ENCODE measurements at regions not wholly inside any gene's neighbourhood (a gene's known extent, or its start where the extent isn't known, plus 50 kb on each side); places are given as distances from the start of the nearest gene placed in this dataset.

DNA sequence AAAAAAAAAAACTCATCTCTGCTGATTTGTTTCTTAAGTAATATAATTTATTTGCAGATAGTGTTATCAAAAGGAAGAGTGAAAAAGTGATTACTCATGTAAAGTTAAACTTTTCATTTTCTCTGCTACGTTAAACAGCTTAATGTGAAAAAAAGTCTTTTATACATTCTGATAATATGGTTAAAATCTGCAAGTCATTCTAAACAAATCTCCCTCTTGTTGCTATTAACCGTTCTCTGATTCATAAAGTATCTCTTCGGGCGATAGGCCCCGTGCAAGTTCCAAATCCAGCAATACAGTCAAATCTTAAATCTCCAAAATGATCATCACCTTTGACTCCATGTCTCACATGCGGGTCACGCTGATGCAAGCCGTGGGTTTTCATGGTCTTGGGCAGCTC lies 732.0 kb downstream of the TAF11L14 start:
- no peaks in the 10 kb centered on the region for H3K9me3 ChIP-seq (replicated peaks in 1 of 3)
- H3K27ac ChIP-seq, result no peak overlapping the region
- TF ChIP-seq, protein P1, sequence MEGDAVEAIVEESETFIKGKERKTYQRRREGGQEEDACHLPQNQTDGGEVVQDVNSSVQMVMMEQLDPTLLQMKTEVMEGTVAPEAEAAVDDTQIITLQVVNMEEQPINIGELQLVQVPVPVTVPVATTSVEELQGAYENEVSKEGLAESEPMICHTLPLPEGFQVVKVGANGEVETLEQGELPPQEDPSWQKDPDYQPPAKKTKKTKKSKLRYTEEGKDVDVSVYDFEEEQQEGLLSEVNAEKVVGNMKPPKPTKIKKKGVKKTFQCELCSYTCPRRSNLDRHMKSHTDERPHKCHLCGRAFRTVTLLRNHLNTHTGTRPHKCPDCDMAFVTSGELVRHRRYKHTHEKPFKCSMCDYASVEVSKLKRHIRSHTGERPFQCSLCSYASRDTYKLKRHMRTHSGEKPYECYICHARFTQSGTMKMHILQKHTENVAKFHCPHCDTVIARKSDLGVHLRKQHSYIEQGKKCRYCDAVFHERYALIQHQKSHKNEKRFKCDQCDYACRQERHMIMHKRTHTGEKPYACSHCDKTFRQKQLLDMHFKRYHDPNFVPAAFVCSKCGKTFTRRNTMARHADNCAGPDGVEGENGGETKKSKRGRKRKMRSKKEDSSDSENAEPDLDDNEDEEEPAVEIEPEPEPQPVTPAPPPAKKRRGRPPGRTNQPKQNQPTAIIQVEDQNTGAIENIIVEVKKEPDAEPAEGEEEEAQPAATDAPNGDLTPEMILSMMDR (IDR thresholded peaks at IDR 0.05), result no peak
- no peak for TF ChIP-seq POLR2A (IDR thresholded peaks at IDR 0.05)
- H3K4me1 ChIP-seq (replicated peaks in 1 of 2), result no peaks in the 10 kb centered on the region
- intact Hi-C loops (cut with DNase I), result no loop called here
- no peak overlapping the region for H3K4me3 ChIP-seq
- H3K36me3 ChIP-seq (replicated peaks in 1 of 2), result no peaks in the 10 kb centered on the region
- DNase-seq, result no peak
- 82 to 86% (median 85%) methylated on average over 8 of the region's 8 CpGs for WGBS, 4 donors
- H3K27me3 ChIP-seq, result no peaks in the 10 kb centered on the region

DNA sequence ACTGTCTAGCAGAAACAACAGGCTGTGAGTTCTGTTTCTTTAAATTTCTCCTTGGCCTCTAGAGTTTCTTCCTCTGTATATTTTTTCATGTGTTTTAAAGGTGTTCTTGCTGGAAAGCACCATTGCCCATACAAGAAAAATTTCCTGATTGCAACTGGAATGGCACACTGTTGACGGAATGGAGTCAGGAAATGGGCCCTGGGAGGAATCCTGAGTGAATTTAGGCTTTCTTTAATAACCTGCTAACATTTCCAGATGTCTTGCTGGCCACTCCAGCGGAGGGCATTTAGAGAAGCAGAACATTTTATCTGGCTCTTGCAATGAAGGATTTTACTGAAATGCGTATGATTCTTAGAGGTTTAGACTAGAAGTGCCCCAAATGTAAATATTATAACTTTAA lies 736.3 kb downstream of the TAF11L14 start:
- Histone ChIP-seq H3K9me3 (replicated peaks in 1 of 3) (no peaks in the 10 kb centered on the region), H3K36me3 (replicated peaks in 1 of 2) (no peaks in the 10 kb centered on the region), H3K4me3 (no peak overlapping the region), H3K27me3 (no peaks in the 10 kb centered on the region), H3K4me1 (replicated peaks in 1 of 2) (no peaks in the 10 kb centered on the region), H3K27ac (no peak overlapping the region)
- TF ChIP-seq, protein P1 (IDR thresholded peaks at IDR 0.05), result no peak
- no peak for TF ChIP-seq POLR2A (IDR thresholded peaks at IDR 0.05)
- DNase-seq, result no peak
- 51 to 63% (median 58%) methylated on average over 3 of the region's 3 CpGs for WGBS, 4 donors
- intact Hi-C loops (cut with DNase I), result no loop called here

DNA sequence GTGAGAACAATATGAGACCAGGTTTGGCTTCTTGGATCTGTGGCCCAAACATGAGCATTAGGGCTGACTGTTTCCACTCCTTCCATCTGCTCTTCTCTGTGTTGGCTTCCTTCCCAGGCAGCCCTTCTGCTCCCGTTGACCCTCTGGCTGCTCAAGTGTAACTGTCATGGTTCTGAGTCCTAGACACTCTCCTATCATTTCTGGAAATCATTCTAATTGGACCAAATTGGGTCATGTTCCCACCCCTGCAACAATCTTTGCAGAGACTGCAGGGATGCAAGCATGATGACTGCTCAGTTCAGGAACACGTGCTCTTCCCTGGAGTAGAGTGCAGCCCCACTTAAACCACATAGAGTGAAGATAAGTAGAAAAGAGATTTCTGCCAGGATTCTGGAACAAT lies 741.4 kb downstream of the TAF11L14 start:
- Histone ChIP-seq H3K27ac (no peak overlapping the region), H3K27me3 (no peaks in the 10 kb centered on the region), H3K4me1 (replicated peaks in 1 of 2) (no peaks in the 10 kb centered on the region), H3K4me3 (no peak overlapping the region), H3K9me3 (replicated peaks in 1 of 3) (no peaks in the 10 kb centered on the region), H3K36me3 (replicated peaks in 1 of 2) (no peaks in the 10 kb centered on the region)
- intact Hi-C loops (cut with DNase I), result no loop called here
- TF ChIP-seq, protein P1 (IDR thresholded peaks at IDR 0.05), result no peak
- TF ChIP-seq POLR2A (IDR thresholded peaks at IDR 0.05), result no peak
- DNase-seq, result peak in 1 of 7 donors; percentile 54
- 45 to 59% (median 48%) methylated on average over 2 of the region's 2 CpGs for WGBS, 4 donors

DNA sequence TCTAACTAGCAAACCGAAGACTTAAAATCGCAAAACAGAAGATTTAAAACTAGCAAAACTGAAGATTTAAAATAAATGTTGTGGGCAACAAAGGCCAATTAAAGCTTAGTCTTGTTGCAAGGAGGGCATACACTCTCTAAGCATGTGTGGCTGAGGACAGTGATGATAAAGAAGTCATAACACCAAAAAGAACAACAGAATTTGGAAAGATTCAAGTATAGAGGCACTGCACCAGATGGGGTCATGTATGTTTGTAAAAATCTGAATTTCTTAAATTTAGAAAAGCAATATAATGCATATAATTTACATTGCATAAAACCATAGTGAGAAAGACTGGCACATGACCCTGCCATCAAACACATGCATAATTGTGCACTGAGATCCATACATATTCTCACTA lies 743.8 kb downstream of the TAF11L14 start:
- H3K27ac ChIP-seq, result no peak overlapping the region
- intact Hi-C loops (cut with DNase I), result no loop called here
- no peaks in the 10 kb centered on the region for H3K4me1 ChIP-seq (replicated peaks in 1 of 2)
- H3K4me3 ChIP-seq, result no peak overlapping the region
- TF ChIP-seq, protein P1 (IDR thresholded peaks at IDR 0.05), result no peak
- no peak for TF ChIP-seq POLR2A (IDR thresholded peaks at IDR 0.05)
- H3K27me3 ChIP-seq, result no peaks in the 10 kb centered on the region
- WGBS, 4 donors, result 50 to 68% (median 62%) methylated on average over 2 of the region's 2 CpGs
- no peaks in the 10 kb centered on the region for H3K36me3 ChIP-seq (replicated peaks in 1 of 2)
- no peak for DNase-seq
- no peaks in the 10 kb centered on the region for H3K9me3 ChIP-seq (replicated peaks in 1 of 3)

Measured in adrenal gland (tissue), 9 donors.